SK-N-SH (cell line): ENCODE measurements at regions not wholly inside any gene's neighbourhood (a gene's known extent, or its start where the extent isn't known, plus 50 kb on each side); places are given as distances from the start of the nearest gene placed in this dataset.

Experiments
- CTCF ChIA-PET: fragments of 300-600, 350-600 bp; formaldehyde crosslinking; extraction: SDS; loops from one replicate; lab custom pipeline; 2021; lab: Yijun Ruan, JAX
- POLR2A ChIA-PET: fragments of 350-600 bp; sonication (Branson Sonifier 250); formaldehyde crosslinking; extraction: SDS; loops from one replicate; lab custom pipeline; 2020; ENCODE audit warnings: antibody characterized with exemption, inconsistent platforms; lab: Yijun Ruan, JAX
- DNase-seq: peaks from one replicate; pipeline ENCODE4 v3.0.0; 2012
- H2AFZ ChIP-seq: fragments of 200-600 bp; sonication (generic); 2 replicates; pipeline ENCODE4 v1.8.1; 2016; ENCODE audit warnings: antibody characterized with exemption, mild to moderate bottlenecking, low read depth
- H3F3A ChIP-seq: fragments of 200-600 bp; sonication (generic); replicated peaks from 2 replicates; pipeline ENCODE3; 2016; ENCODE audit warnings: antibody characterized with exemption, mild to moderate bottlenecking; ENCODE audit not compliant: insufficient read depth
- H3K27ac ChIP-seq, 2 experiments: fragments of 200-500 bp in 1 of 2; fragments of 200-600 bp in 1 of 2; sonication (Bioruptor generic) in 1 of 2; sonication (generic), shearing (Covaris generic) in 1 of 2; 2 replicates each; pipeline versions ENCODE4 v1.5.1 to v1.6.1; 2014 to 2016; ENCODE audit warnings: low read depth in 2 of 2, inconsistent platforms in 1 of 2, low read length in 1 of 2, mild to moderate bottlenecking in 1 of 2, mixed read lengths in 1 of 2
- H3K27me3 ChIP-seq: fragments of 200-600 bp; sonication (generic), shearing (Covaris generic); 2 replicates; pipeline ENCODE4 v1.6.1; 2016; ENCODE audit warnings: mixed run types; ENCODE audit not compliant: insufficient read depth
- H3K36me3 ChIP-seq, 2 experiments: fragments of 200-500 bp in 1 of 2; fragments of 200-600 bp in 1 of 2; sonication (Bioruptor generic) in 1 of 2; sonication (generic) in 1 of 2; replicated peaks in 1 of 2; 2 replicates each; pipeline versions ENCODE3 to v1.5.1; 2014 to 2016; ENCODE audit warnings: low read length in 1 of 2, mild to moderate bottlenecking in 1 of 2; ENCODE audit not compliant: insufficient read depth in 2 of 2, control insufficient read depth in 1 of 2
- H3K4me1 ChIP-seq, 2 experiments: fragments of 200-500 bp in 1 of 2; fragments of 200-600 bp in 1 of 2; sonication (Bioruptor generic) in 1 of 2; sonication (generic), shearing (Covaris generic) in 1 of 2; 2 replicates each; pipeline versions ENCODE4 v1.5.1 to v1.6.1; 2014 to 2016; ENCODE audit warnings: low read depth in 1 of 2, low read length in 1 of 2, mixed run types in 1 of 2; ENCODE audit not compliant: insufficient read depth in 2 of 2, control insufficient read depth in 1 of 2
- H3K4me2 ChIP-seq: fragments of 200-600 bp; sonication (generic), shearing (Covaris generic); 2 replicates; pipeline ENCODE4 v1.6.1; 2017; ENCODE audit warnings: mixed run types
- H3K4me3 ChIP-seq, 2 experiments: fragments of 200-500 bp in 1 of 2; fragments of 200-600 bp in 1 of 2; sonication (Bioruptor generic) in 1 of 2; sonication (generic), shearing (Covaris generic) in 1 of 2; 2 replicates each; pipeline versions ENCODE4 v1.5.1 to v1.8.1; 2014 to 2016; ENCODE audit warnings: low read depth in 2 of 2, inconsistent platforms in 1 of 2, low read length in 1 of 2, mild to moderate bottlenecking in 1 of 2, mixed read lengths in 1 of 2, moderate library complexity in 1 of 2
- H3K79me2 ChIP-seq: fragments of 200-600 bp; sonication (generic); 2 replicates; pipeline ENCODE4 v1.8.1; 2017; ENCODE audit warnings: mild to moderate bottlenecking; ENCODE audit not compliant: insufficient read depth
- H3K9ac ChIP-seq: fragments of 200-600 bp; sonication (generic); 2 replicates; pipeline ENCODE4 v1.6.1; 2017; ENCODE audit warnings: mixed run types
- H3K9me2 ChIP-seq: fragments of 200-600 bp; sonication (generic); 2 replicates; pipeline ENCODE4 v1.6.1; 2017; ENCODE audit warnings: mixed run types
- H3K9me3 ChIP-seq: fragments of 200-600 bp; sonication (generic); 2 replicates; pipeline ENCODE4 v1.6.1; 2017; ENCODE audit warnings: mixed run types, mild to moderate bottlenecking, moderate library complexity
- H4K20me1 ChIP-seq: fragments of 200-600 bp; sonication (generic); 2 replicates; pipeline ENCODE4 v1.6.1; 2017; ENCODE audit warnings: mild to moderate bottlenecking, mixed run types; ENCODE audit not compliant: insufficient read depth
- CTCF ChIP-seq: fragments of 200-600 bp; sonication (generic); IDR thresholded peaks from 2 replicates; pipeline ENCODE4 v1.6.1; 2017; ENCODE audit warnings: antibody characterized with exemption, mild to moderate bottlenecking, moderate library complexity
- EP300 ChIP-seq, 2 experiments: IDR thresholded peaks; 2 replicates each; pipeline versions ENCODE4 v1.4.0 to v1.6.1; 2012; ENCODE audit warnings: borderline replicate concordance in 1 of 2, low read depth in 1 of 2, low read length in 1 of 2
- EZH2phosphoT487 ChIP-seq: fragments of 200-600 bp; sonication (generic); IDR thresholded peaks from 2 replicates; pipeline ENCODE4 v1.6.1; 2017; ENCODE audit warnings: low read depth, mixed run types, mild to moderate bottlenecking, antibody characterized with exemption, moderate library complexity, borderline replicate concordance
- FOSL2 ChIP-seq: IDR thresholded peaks from 2 replicates; pipeline ENCODE4 v1.4.0; 2012; ENCODE audit warnings: low read depth, mild to moderate bottlenecking, moderate library complexity, borderline replicate concordance
- FOXJ3 ChIP-seq: sonication (generic); formaldehyde crosslinking; IDR thresholded peaks from 2 replicates; pipeline ENCODE4 v1.5.1; 2020; ENCODE audit warnings: mild to moderate bottlenecking, missing genetic modification reagents
- FOXM1 ChIP-seq: IDR thresholded peaks from 2 replicates; pipeline ENCODE4 v1.4.0; 2012; ENCODE audit warnings: low read depth, mild to moderate bottlenecking
- GATA2 ChIP-seq: sonication (generic); formaldehyde crosslinking; IDR thresholded peaks from 2 replicates; pipeline ENCODE4 v1.5.0; 2020; ENCODE audit warnings: mild to moderate bottlenecking, missing genetic modification reagents
- JUND ChIP-seq: IDR thresholded peaks from 2 replicates; pipeline ENCODE4 v1.4.0; 2012
- NFIC ChIP-seq: IDR thresholded peaks from 2 replicates; pipeline ENCODE4 v1.4.0; 2012; ENCODE audit warnings: borderline replicate concordance
- NRF1 ChIP-seq: IDR thresholded peaks from 2 replicates; pipeline ENCODE4 v1.6.1; 2012; ENCODE audit warnings: low read depth, mild to moderate bottlenecking, low read length
- PBX3 ChIP-seq: IDR thresholded peaks from 2 replicates; pipeline ENCODE4; 2012
- RAD21 ChIP-seq: IDR thresholded peaks from 2 replicates; pipeline ENCODE4 v1.6.1; 2012; ENCODE audit warnings: mild to moderate bottlenecking, low read length
- RCOR1 ChIP-seq: fragments of 150-350 bp; IDR thresholded peaks from 2 replicates; pipeline ENCODE4 v1.6.1; 2017; ENCODE audit warnings: antibody characterized with exemption, low read length
- RFX5 ChIP-seq: IDR thresholded peaks from 2 replicates; pipeline ENCODE4 v1.6.1; 2012; ENCODE audit warnings: mild to moderate bottlenecking, improper control_type of control experiment, low read length
- SMC3 ChIP-seq: IDR thresholded peaks from 2 replicates; pipeline ENCODE4 v1.6.1; 2012; ENCODE audit warnings: low read depth, low read length, improper control_type of control experiment
- USF2 ChIP-seq: fragments of 150-350 bp; IDR thresholded peaks from 2 replicates; pipeline ENCODE4 v1.6.1; 2017; ENCODE audit warnings: antibody characterized with exemption, low read length, low read depth, borderline replicate concordance
- YY1 ChIP-seq: IDR thresholded peaks from 2 replicates; pipeline ENCODE4 v1.4.0; 2012; ENCODE audit warnings: low read depth, mild to moderate bottlenecking
- ZBTB33 ChIP-seq: IDR thresholded peaks from 2 replicates; pipeline ENCODE4 v1.4.0; 2012; ENCODE audit warnings: low read depth, borderline replicate concordance
- WGBS: methylation state at CpG from one replicate; pipeline ENCODE4 v1.1.6; 2017; ENCODE audit warnings: low lambda C conversion rate; 5-methylcytosine and 5-hydroxymethylcytosine counted together

GRCh38 chr20:22408521-22409402 lies 175.6 kb downstream of the FOXA2 start:
- H3K27ac ChIP-seq, result no peak overlapping the region
- H3K27me3 ChIP-seq, result peaks cover 30% of the 10 kb centered on the region; the same call in 1 of the 2 replicates
- H4K20me1 ChIP-seq, result no peaks in the 10 kb centered on the region
- H3K4me3 ChIP-seq, result no peak overlapping the region
- no peaks in the 10 kb centered on the region for H3K9me3 ChIP-seq
- H3K4me1 ChIP-seq, result no peaks in the 10 kb centered on the region
- H3F3A ChIP-seq, result no peaks in the 10 kb centered on the region
- 19% methylated on average over 2 of the region's 2 CpGs for WGBS
- no peaks in the 10 kb centered on the region for H3K9me2 ChIP-seq
- DNase-seq, result no peak
- H2AFZ ChIP-seq, result no peak overlapping the region
- no peaks in the 10 kb centered on the region for H3K36me3 ChIP-seq
- no peak overlapping the region for H3K9ac ChIP-seq
- POLR2A ChIA-PET, result no interaction called here
- no peak for TF ChIP-seq EP300 (IDR thresholded peaks at IDR 0.05; ENCODE audit: borderline replicate concordance in 1 of 2, low read depth in 1 of 2, low read length in 1 of 2)
- TF ChIP-seq NFIC, result no peak
- TF ChIP-seq CTCF, result no peak
- TF ChIP-seq GATA2 (CRISPR knock-in tag), result no peak
- no peak for TF ChIP-seq RFX5
- TF ChIP-seq FOXM1, result no peak
- TF ChIP-seq RAD21, result no peak
- no peak for TF ChIP-seq FOSL2
- TF ChIP-seq FOXJ3 (CRISPR knock-in tag), result no peak
- TF ChIP-seq YY1, result no peak
- no peak for TF ChIP-seq ZBTB33
- TF ChIP-seq JUND, result no peak
- no peak for TF ChIP-seq EZH2phosphoT487
- no peak for TF ChIP-seq RCOR1
- TF ChIP-seq PBX3, result no peak
- TF ChIP-seq SMC3, result no peak
- no peak for TF ChIP-seq USF2
- TF ChIP-seq NRF1, result no peak
- H3K4me2 ChIP-seq, result no peak overlapping the region
- CTCF ChIA-PET, result no interaction called here
- no peaks in the 10 kb centered on the region for H3K79me2 ChIP-seq
